Smooth muscle cell (in vitro differentiated cells): ENCODE measurements at regions not wholly inside any gene's neighbourhood (a gene's known extent, or its start where the extent isn't known, plus 50 kb on each side); places are given as distances from the start of the nearest gene placed in this dataset.

Experiments
- DNase-seq: peaks from one replicate; lab custom pipeline; 2025; ENCODE audit not compliant: unreplicated experiment; lab: John Stamatoyannopoulos, UW
- H2AFZ ChIP-seq: fragments of 200-600 bp; sonication (generic); 2 replicates; pipeline ENCODE4 v1.6.0; 2016; ENCODE audit warnings: antibody characterized with exemption, low read depth, mild to moderate bottlenecking
- H3F3A ChIP-seq: fragments of 200-600 bp; sonication (generic); 2 replicates; pipeline ENCODE4 v1.6.0; 2017; ENCODE audit warnings: antibody characterized with exemption, low read depth
- H3K27ac ChIP-seq: fragments of 200-600 bp; sonication (generic); 2 replicates; pipeline ENCODE4 v1.5.1; 2016; ENCODE audit warnings: low read depth, mild to moderate bottlenecking
- H3K27me3 ChIP-seq: fragments of 200-600 bp; sonication (generic); 2 replicates; pipeline ENCODE4 v1.6.1; 2016; ENCODE audit warnings: low read depth, mild to moderate bottlenecking
- H3K36me3 ChIP-seq: fragments of 200-600 bp; sonication (generic); 2 replicates; pipeline ENCODE4 v1.5.1; 2016; ENCODE audit warnings: low read depth
- H3K4me1 ChIP-seq: fragments of 200-600 bp; sonication (generic); 2 replicates; pipeline ENCODE4 v1.5.1; 2016; ENCODE audit warnings: low read depth
- H3K4me2 ChIP-seq: fragments of 200-600 bp; sonication (generic); 2 replicates; pipeline ENCODE4 v1.6.0; 2016; ENCODE audit warnings: mild to moderate bottlenecking
- H3K4me3 ChIP-seq: fragments of 200-600 bp; sonication (generic); 2 replicates; pipeline ENCODE4 v1.5.1; 2016; ENCODE audit warnings: mild to moderate bottlenecking
- H3K79me2 ChIP-seq: fragments of 200-600 bp; sonication (generic); 2 replicates; pipeline ENCODE4 v1.6.0; 2016; ENCODE audit warnings: low read depth, mild to moderate bottlenecking
- H3K9ac ChIP-seq: fragments of 200-600 bp; sonication (generic); 2 replicates; pipeline ENCODE4 v1.6.0; 2016; ENCODE audit warnings: low read depth
- H3K9me3 ChIP-seq: fragments of 200-600 bp; sonication (generic); replicated peaks from 2 replicates; pipeline ENCODE4 v1.5.1; 2016; ENCODE audit warnings: low read depth
- H4K20me1 ChIP-seq: fragments of 200-600 bp; sonication (generic); 2 replicates; pipeline ENCODE4 v1.6.0; 2016; ENCODE audit warnings: low read depth
- CTCF ChIP-seq: fragments of 200-600 bp; sonication (generic); IDR thresholded peaks from 2 replicates; pipeline ENCODE4 v1.5.1; 2017; ENCODE audit warnings: borderline replicate concordance, mild to moderate bottlenecking, antibody characterized with exemption; ENCODE audit not compliant: insufficient read depth, poor library complexity, severe bottlenecking
- WGBS: methylation state at CpG from one replicate; pipeline ENCODE4 v1.1.7; 2016; ENCODE audit warnings: low lambda C conversion rate; 5-methylcytosine and 5-hydroxymethylcytosine counted together

DNA sequence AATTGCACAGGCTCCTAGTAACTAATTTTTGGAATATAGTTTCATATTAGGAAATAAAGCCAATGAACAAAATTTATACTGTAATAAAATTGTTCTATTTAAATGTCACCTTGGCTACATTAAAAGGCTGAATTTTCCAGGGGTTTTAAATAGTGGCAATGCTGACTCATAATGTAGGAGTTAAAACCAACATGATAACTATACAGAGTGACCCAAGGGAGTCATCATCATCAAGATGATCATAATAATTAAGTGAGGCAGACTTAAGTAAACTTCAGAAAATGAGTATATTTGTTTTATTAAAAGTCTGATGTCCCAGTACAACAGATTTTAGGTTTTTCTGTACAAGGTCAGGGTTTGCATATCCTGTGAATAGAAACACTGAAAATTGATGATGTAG lies 183.4 kb downstream of the PLPPR4 start:
- H3K9me3 ChIP-seq, result no peaks in the 10 kb centered on the region
- no peak overlapping the region for H3K9ac ChIP-seq
- no peaks in the 10 kb centered on the region for H3F3A ChIP-seq
- no peak for DNase-seq
- no peak overlapping the region for H3K4me3 ChIP-seq
- H3K4me2 ChIP-seq, result no peak overlapping the region
- H3K4me1 ChIP-seq, result peaks cover 8% of the 10 kb centered on the region
- TF ChIP-seq CTCF, result no peak
- H3K36me3 ChIP-seq, result no peaks in the 10 kb centered on the region
- no peaks in the 10 kb centered on the region for H3K27me3 ChIP-seq
- H4K20me1 ChIP-seq, result no peaks in the 10 kb centered on the region
- no peak overlapping the region for H2AFZ ChIP-seq
- H3K79me2 ChIP-seq, result no peaks in the 10 kb centered on the region
- no peak overlapping the region for H3K27ac ChIP-seq

- no peaks in the 10 kb centered on the region for H3K4me1 ChIP-seq
- H3K79me2 ChIP-seq, result no peaks in the 10 kb centered on the region
- H3K36me3 ChIP-seq, result no peaks in the 10 kb centered on the region
- H3K9ac ChIP-seq, result no peak overlapping the region
- 91% methylated on average over 3 of the region's 3 CpGs for WGBS
- peaks cover 8% of the 10 kb centered on the region for H3F3A ChIP-seq
- H3K4me3 ChIP-seq, result no peak overlapping the region
- H3K4me2 ChIP-seq, result no peak overlapping the region
- no peaks in the 10 kb centered on the region for H4K20me1 ChIP-seq
- TF ChIP-seq CTCF, result no peak
- no peak overlapping the region for H2AFZ ChIP-seq
- H3K27ac ChIP-seq, result peak overlapping the region; percentile 80
- no peak for DNase-seq
- no peaks in the 10 kb centered on the region for H3K9me3 ChIP-seq
- no peaks in the 10 kb centered on the region for H3K27me3 ChIP-seq
Observed at GRCh38 chr1:99455760-99456159, 190.2 kb upstream of the PALMD start.

DNA sequence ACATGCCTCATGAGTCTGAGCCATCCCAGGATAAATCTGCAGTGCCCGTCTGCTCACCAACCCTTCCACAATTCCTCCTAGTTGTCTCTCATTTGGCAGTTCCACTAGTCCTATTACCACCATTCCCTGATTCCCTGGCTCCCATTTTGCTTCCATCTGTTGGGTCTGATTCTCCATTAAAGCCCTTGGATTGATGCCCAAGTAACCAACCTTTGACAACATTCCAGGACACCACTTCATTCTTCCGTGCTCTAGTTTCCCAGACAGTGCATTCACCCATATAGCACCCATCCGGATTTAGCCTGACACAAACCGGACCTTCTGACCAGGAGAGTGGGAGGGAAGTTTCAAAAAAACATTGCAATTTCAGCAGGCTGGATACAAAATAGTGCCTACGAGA lies 189.4 kb upstream of the PALMD start:
- TF ChIP-seq CTCF, result no peak
- Histone ChIP-seq H3K4me1 (no peaks in the 10 kb centered on the region), H3K79me2 (no peaks in the 10 kb centered on the region), H3K9me3 (no peaks in the 10 kb centered on the region), H2AFZ (peak overlapping the region; percentile 25), H3F3A (peaks cover 8% of the 10 kb centered on the region), H3K4me3 (no peak overlapping the region), H3K27ac (peak overlapping the region; percentile 80), H4K20me1 (no peaks in the 10 kb centered on the region), H3K4me2 (peak overlapping the region; percentile 17), H3K9ac (peak overlapping the region; percentile 22), H3K36me3 (no peaks in the 10 kb centered on the region), H3K27me3 (no peaks in the 10 kb centered on the region)
- no peak for DNase-seq
- 55% methylated on average over 5 of the region's 5 CpGs for WGBS

GRCh38 chr1:99457381-99458165 lies 188.3 kb upstream of the PALMD start:
- DNase-seq, result no peak
- Histone ChIP-seq H3K4me1 (no peaks in the 10 kb centered on the region), H2AFZ (peak overlapping the region; percentile 73), H3K9me3 (no peaks in the 10 kb centered on the region), H3K4me2 (peak overlapping the region; percentile 43), H3F3A (peaks cover 8% of the 10 kb centered on the region), H3K9ac (no peak overlapping the region), H3K36me3 (no peaks in the 10 kb centered on the region), H3K4me3 (no peak overlapping the region), H3K27me3 (no peaks in the 10 kb centered on the region), H3K79me2 (no peaks in the 10 kb centered on the region), H4K20me1 (no peaks in the 10 kb centered on the region), H3K27ac (peak overlapping the region; percentile 80)
- WGBS, result 19% methylated on average over 4 of the region's 4 CpGs
- no peak for TF ChIP-seq CTCF
